ENCODE measurements at regions not wholly inside any gene's neighbourhood (a gene's known extent, or its start where the extent isn't known, plus 50 kb on each side); places are given as distances from the start of the nearest gene placed in this dataset.

GRCh38 chr16:49060728-49061127, 220.9 kb downstream of the CBLN1 start:
- Histone ChIP-seq H3K4me3 (no peak overlapping the region), H2AFZ (no peak overlapping the region), H3K9me2 (replicated peaks; ENCODE audit: insufficient read depth) (no peaks in the 10 kb centered on the region), H3K27ac (no peak overlapping the region), H3K27me3 (no peaks in the 10 kb centered on the region), H3K9me3 (ENCODE audit: low read depth) (no peaks in the 10 kb centered on the region), H3K79me2 (no peaks in the 10 kb centered on the region), H3K4me1 (ENCODE audit: insufficient read depth) (no peaks in the 10 kb centered on the region), H3K4me2 (no peak overlapping the region), H4K20me1 (ENCODE audit: insufficient read depth, poor library complexity, severe bottlenecking) (no peaks in the 10 kb centered on the region), H3K36me3 (replicated peaks; ENCODE audit: insufficient read depth, low read depth) (no peaks in the 10 kb centered on the region)
- WGBS (ENCODE audit: low lambda C conversion rate, missing lambda C conversion rate): 40% methylated on average over 2 of the region's 2 CpGs
- DNase-seq (ENCODE audit: low spot score): no peak
- TF ChIP-seq EZH2 (IDR thresholded peaks at IDR 0.05; ENCODE audit: borderline replicate concordance) (no peak), EZH2phosphoT487 (IDR thresholded peaks at IDR 0.05; ENCODE audit: low read depth, severe bottlenecking, unreplicated experiment) (no peak), CTCF (IDR thresholded peaks at IDR 0.05; ENCODE audit: poor library complexity) (no peak)

GRCh38 chr16:49058382-49058781, 223.3 kb downstream of the CBLN1 start:
- H3K27me3 ChIP-seq: no peaks in the 10 kb centered on the region
- H3K9me2 ChIP-seq (replicated peaks; ENCODE audit: insufficient read depth): no peaks in the 10 kb centered on the region
- no peaks in the 10 kb centered on the region for H3K9me3 ChIP-seq (ENCODE audit: low read depth)
- H3K4me3 ChIP-seq: no peak overlapping the region
- WGBS (ENCODE audit: low lambda C conversion rate, missing lambda C conversion rate): 78% methylated on average over 2 of the region's 2 CpGs
- H4K20me1 ChIP-seq (ENCODE audit: insufficient read depth, poor library complexity, severe bottlenecking): no peaks in the 10 kb centered on the region
- H2AFZ ChIP-seq: no peak overlapping the region
- H3K79me2 ChIP-seq: no peaks in the 10 kb centered on the region
- H3K4me2 ChIP-seq: no peak overlapping the region
- H3K36me3 ChIP-seq (replicated peaks; ENCODE audit: insufficient read depth, low read depth): no peaks in the 10 kb centered on the region
- no peak for TF ChIP-seq EZH2phosphoT487 (IDR thresholded peaks at IDR 0.05; ENCODE audit: low read depth, severe bottlenecking, unreplicated experiment)
- TF ChIP-seq CTCF (IDR thresholded peaks at IDR 0.05; ENCODE audit: poor library complexity): no peak
- TF ChIP-seq EZH2 (IDR thresholded peaks at IDR 0.05; ENCODE audit: borderline replicate concordance): no peak
- no peak overlapping the region for H3K27ac ChIP-seq
- H3K4me1 ChIP-seq (ENCODE audit: insufficient read depth): no peaks in the 10 kb centered on the region
- no peak for DNase-seq (ENCODE audit: low spot score)

GRCh38 chr16:49057936-49058335, 223.7 kb downstream of the CBLN1 start:
- Histone ChIP-seq H3K27me3 (no peaks in the 10 kb centered on the region), H3K79me2 (no peaks in the 10 kb centered on the region), H4K20me1 (ENCODE audit: insufficient read depth, poor library complexity, severe bottlenecking) (no peaks in the 10 kb centered on the region), H3K4me1 (ENCODE audit: insufficient read depth) (no peaks in the 10 kb centered on the region), H3K27ac (no peak overlapping the region), H3K36me3 (replicated peaks; ENCODE audit: insufficient read depth, low read depth) (no peaks in the 10 kb centered on the region), H3K9me2 (replicated peaks; ENCODE audit: insufficient read depth) (no peaks in the 10 kb centered on the region), H3K4me2 (no peak overlapping the region), H2AFZ (no peak overlapping the region), H3K4me3 (no peak overlapping the region), H3K9me3 (ENCODE audit: low read depth) (no peaks in the 10 kb centered on the region)
- DNase-seq (ENCODE audit: low spot score): no peak
- WGBS (ENCODE audit: low lambda C conversion rate, missing lambda C conversion rate): 87% methylated on average over 4 of the region's 4 CpGs
- no peak for TF ChIP-seq EZH2phosphoT487 (IDR thresholded peaks at IDR 0.05; ENCODE audit: low read depth, severe bottlenecking, unreplicated experiment)
- TF ChIP-seq CTCF (IDR thresholded peaks at IDR 0.05; ENCODE audit: poor library complexity): no peak
- TF ChIP-seq EZH2 (IDR thresholded peaks at IDR 0.05; ENCODE audit: borderline replicate concordance): no peak

GRCh38 chr16:49057391-49057790, 224.2 kb downstream of the CBLN1 start:
- Histone ChIP-seq H3K4me1 (ENCODE audit: insufficient read depth) (no peaks in the 10 kb centered on the region), H3K27me3 (no peaks in the 10 kb centered on the region), H3K27ac (no peak overlapping the region), H3K79me2 (no peaks in the 10 kb centered on the region), H3K9me2 (replicated peaks; ENCODE audit: insufficient read depth) (no peaks in the 10 kb centered on the region), H3K9me3 (ENCODE audit: low read depth) (no peaks in the 10 kb centered on the region), H4K20me1 (ENCODE audit: insufficient read depth, poor library complexity, severe bottlenecking) (no peaks in the 10 kb centered on the region), H3K36me3 (replicated peaks; ENCODE audit: insufficient read depth, low read depth) (no peaks in the 10 kb centered on the region), H2AFZ (no peak overlapping the region), H3K4me3 (no peak overlapping the region), H3K4me2 (no peak overlapping the region)
- DNase-seq (ENCODE audit: low spot score): no peak
- WGBS (ENCODE audit: low lambda C conversion rate, missing lambda C conversion rate): 87% methylated on average over 2 of the region's 2 CpGs
- TF ChIP-seq CTCF (IDR thresholded peaks at IDR 0.05; ENCODE audit: poor library complexity) (no peak), EZH2phosphoT487 (IDR thresholded peaks at IDR 0.05; ENCODE audit: low read depth, severe bottlenecking, unreplicated experiment) (no peak), EZH2 (IDR thresholded peaks at IDR 0.05; ENCODE audit: borderline replicate concordance) (no peak)

All from hepatocyte (in vitro differentiated cells).